ENCODE measurements at regions not wholly inside any gene's neighbourhood (a gene's known extent, or its start where the extent isn't known, plus 50 kb on each side); places are given as distances from the start of the nearest gene placed in this dataset.
"Not testable (repeated sequence)": the region's sequence is repeated elsewhere in the genome, so short reads cannot be mapped to it uniquely, and the experiment has no call there.

- peak; percentile 31 for DNase-seq
Observed at GRCh38 chr3:125697979-125698640, 102.8 kb upstream of the OSBPL11 start.

GRCh38 chr3:125715651-125716050, 120.4 kb upstream of the OSBPL11 start:
- no peak for DNase-seq

DNA sequence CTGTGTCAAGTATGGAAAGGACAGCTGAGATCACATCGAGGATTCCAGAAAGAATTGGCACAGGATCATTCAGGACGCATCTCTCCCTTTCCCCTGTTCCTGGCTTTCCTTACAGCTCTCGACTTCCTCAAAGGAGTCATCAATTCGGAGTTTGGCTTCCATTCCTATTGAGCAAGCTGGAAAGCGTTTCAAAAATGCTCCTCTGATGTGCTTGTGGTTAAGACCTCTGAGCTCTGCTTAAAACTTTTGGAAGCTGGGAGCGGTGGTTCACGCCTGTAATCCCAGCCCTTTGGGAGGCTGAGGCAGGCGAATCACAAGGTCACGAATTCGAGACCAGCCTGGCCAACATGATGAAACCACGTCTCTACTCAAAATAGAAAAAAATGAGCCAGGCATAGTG, 136.9 kb upstream of the OSBPL11 start:
- DNase-seq: not testable (repeated sequence)

DNA sequence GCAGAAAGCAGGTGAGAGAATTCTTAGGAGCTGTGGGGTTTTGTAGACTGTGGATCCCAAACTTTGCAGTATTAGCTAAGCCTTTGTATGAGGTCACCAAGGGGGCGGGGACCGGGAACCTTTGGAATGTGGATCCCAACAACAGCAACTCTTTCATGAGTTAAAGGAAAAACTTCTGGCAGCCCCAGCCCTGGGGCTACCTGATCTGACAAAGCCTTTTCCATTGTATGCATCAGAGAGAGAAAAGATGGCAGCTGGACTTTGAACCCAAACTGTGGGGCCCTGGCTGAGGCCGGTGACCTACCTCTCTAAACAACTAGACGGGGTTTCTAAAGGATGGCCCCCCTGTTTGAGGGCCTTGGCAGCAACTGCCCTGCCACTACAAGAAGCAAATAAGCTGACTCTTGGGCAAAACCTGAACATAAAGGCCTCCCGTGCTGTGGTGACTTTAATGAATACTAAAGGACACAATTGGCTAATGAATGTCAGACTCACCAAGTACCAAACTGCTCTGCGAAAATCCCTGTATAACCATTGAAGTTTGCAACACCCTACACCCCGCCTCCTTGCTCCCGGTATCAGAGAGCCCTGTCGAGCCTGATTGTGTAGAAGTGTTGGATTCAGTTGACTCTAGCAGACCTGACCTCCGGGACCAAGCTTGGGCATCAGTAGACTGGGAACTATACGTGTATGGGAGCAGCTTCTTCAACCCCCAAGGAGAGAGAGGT, 146.9 kb upstream of the OSBPL11 start:
- not testable (repeated sequence) for DNase-seq

DNA sequence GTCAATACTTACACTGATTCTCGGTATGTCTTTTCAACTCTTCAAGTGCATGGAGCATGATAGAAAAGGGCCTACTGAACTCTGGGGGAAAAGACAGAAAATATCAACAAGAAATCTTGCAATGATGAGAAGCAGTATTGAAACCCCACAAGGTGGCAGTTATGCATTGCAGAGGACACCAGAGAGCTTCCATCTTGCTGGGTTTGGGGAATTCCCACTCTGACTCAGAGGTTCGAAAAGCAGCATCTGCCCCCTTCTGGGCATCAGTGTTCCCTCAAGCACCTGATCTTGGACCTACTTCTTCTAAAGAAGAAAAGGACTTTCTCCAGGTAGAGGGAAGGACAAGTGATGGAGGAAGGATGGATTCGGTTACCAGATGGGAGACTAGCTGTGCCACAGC, 147.5 kb upstream of the OSBPL11 start:
- peak; percentile 47 for DNase-seq

DNA sequence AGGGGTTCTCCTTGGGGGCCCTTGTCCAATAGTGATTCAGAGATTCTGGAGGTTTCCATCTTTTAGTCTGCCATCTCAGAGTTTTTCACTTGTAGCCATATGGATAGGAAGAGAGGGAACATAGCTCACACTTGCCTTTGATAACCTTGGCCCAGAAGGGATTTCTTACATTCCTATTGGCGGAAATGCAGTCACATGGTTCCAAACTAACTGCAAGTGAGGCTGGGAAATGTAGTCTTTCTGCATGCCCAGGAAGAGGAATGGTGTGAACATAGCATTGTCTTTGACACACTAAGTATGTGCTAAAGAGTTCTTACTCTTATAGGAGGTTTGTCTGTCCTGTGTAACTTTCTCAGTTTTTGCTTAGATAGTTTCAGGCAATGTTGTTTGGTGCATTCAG, 161.8 kb upstream of the OSBPL11 start:
- peak; percentile 14 for DNase-seq

- not testable (repeated sequence) for DNase-seq
Observed at GRCh38 chr3:125758641-125759130, 163.4 kb upstream of the OSBPL11 start.

DNA sequence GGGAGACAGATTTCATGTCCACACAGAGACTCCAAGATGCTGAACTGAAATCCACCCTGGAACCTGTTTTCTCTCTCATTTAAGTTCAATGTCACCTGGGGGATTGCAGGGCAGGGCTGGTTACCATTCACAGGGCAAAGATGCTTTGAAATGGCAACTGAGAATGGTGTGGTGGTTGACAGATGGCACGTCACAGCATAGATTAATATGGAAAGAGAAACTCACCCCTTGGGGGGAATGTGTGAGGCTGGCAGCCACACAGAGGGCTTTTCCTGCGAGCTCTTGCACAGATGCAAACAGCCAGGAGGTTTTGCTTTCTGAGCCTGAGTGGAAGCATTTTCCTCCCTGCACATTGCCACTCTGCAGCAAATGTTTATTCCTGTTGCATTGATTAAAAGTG, 167.3 kb upstream of the OSBPL11 start:
- peak; percentile 14 for DNase-seq

GRCh38 chr3:125766285-125766826, 171.1 kb upstream of the OSBPL11 start:
- peak; percentile 65 for DNase-seq

- DNase-seq: peak; percentile 42
Observed at GRCh38 chr3:125766931-125767330, 171.6 kb upstream of the OSBPL11 start.

DNA sequence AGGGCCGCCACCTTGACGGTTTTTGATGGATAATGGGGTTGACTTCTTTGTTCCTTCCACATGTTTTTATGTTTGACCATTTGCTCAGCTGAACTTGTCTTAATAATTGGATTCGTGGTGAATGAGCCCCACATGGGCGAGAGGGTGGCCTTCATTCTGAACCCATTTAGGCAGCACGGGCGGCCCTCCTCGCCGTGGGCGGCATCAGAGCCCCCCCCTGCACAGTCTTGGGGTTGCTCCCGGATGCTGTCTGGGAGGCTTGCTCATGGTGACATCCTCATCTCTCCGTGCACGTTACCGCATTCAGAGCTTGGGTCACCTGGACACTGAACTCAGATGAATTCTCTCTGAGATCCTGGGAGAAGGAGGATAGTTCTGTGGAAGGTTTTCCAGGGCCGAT, 172.3 kb upstream of the OSBPL11 start:
- no peak for DNase-seq

GRCh38 chr3:125768821-125769220, 173.5 kb upstream of the OSBPL11 start:
- DNase-seq: not testable (repeated sequence)

GRCh38 chr3:125771506-125771905, 176.2 kb upstream of the OSBPL11 start:
- DNase-seq: not testable (repeated sequence)

DNA sequence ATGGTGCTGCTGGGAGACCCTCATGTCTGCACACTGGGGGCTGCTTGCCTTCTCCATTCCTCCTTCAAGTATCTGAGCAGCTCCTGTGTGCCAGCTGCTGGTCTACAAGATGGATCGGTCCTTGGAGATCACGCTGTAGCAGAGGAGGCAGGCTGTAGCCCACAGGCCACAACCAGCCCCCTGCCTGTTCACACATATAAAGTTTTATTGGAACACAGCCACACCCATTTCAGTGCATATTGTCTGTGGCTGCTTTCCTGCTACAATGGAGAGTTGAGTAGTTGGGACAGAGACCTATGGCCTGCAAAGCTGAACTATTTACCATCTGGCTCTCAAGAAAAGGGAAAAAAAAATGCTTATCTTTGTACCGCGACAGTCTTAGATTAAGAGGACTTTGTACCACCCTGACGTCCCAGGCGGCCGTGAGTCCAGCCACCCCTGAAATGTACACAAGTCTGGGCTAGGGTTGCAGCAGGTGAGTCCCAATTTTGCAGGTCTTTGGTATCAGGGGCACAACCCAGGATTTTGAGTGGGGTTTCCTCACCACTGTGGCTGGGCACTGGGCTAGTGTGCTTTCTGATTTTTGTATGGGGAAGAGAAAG, 179.2 kb upstream of the OSBPL11 start:
- not testable (repeated sequence) for DNase-seq

DNA sequence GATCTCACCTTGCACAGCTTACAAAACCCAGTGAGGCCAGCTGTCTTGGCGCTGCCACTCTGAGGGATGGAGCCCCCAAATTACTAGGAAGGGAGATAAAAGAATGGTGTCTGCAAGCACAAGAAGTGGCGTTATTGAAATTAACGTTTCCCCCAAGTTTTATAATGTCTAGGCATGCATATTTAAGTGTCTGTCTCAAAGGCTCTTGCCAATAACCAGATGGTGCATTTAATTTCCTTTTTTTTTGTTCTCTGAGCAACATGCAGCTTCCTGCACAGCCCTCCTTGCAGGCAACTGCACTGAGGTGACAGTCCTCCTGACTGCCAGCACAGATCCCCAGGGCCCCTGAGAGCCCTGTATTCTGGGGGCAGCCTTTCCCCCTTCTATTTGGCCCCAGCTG, 179.8 kb upstream of the OSBPL11 start:
- DNase-seq: not testable (repeated sequence)

- not testable (repeated sequence) for DNase-seq
Observed at GRCh38 chr3:125775606-125776294, 180.5 kb upstream of the OSBPL11 start.

GRCh38 chr3:125779276-125779675, 184.0 kb upstream of the OSBPL11 start:
- DNase-seq: not testable (repeated sequence)

GRCh38 chr3:125779918-125780317, 184.6 kb upstream of the OSBPL11 start:
- DNase-seq: not testable (repeated sequence)

DNA sequence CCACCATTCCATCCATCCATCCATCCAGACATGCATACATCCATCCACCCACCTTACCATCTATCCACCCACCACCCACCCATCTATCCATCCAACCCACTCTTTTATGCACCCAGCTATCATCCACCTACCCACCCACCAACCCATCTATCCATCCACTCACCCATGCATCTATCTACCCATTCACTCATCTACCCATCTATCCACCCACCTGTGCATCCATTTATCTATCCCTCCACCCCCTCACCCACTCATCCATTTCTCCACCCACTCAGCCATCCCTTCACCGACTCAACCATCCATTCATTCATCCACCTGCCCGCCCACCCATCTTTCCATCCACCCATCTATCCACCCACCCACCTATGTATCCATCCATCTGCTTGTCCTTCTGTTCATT, 186.4 kb upstream of the OSBPL11 start:
- DNase-seq: not testable (repeated sequence)

GRCh38 chr3:125790312-125790711, 178.7 kb upstream of the ROPN1B start:
- DNase-seq: not testable (repeated sequence)

GRCh38 chr3:125791021-125791420, 178.0 kb upstream of the ROPN1B start:
- not testable (repeated sequence) for DNase-seq

- DNase-seq: not testable (repeated sequence)
Observed at GRCh38 chr3:125810010-125810409, 159.0 kb upstream of the ROPN1B start.

DNA sequence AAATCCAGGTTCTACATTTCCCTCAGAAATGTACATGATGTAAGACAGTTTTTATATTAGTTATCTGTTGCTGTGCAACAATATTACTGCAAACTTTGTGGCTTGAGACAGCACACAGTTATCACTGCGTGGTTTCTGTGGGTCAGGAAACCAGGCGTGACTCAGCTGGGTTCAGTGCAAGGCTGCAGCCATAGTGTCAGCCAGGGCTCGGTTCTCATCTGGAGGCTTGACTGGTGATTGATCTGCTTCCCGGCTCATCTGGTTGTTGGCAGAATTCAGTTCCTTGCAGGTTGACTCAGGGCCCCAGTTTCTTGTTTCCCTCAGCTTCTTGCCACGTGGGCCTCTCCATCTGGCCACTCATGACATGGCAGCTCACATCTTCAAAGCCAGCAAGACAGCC, 146.8 kb upstream of the ROPN1B start:
- DNase-seq: peak; percentile 56
